Left ventricle myocardium superior (tissue), 1 donor: ENCODE measurements at regions not wholly inside any gene's neighbourhood (a gene's known extent, or its start where the extent isn't known, plus 50 kb on each side); places are given as distances from the start of the nearest gene placed in this dataset.
"Not testable (repeated sequence)": the region's sequence is repeated elsewhere in the genome, so short reads cannot be mapped to it uniquely, and the experiment has no call there.

Experiments
- ATAC-seq: fragments of 200-7000 bp; cut with Tn5 transposase; one replicate; pipeline ENCODE4 v1.9.1; 2020; ENCODE audit warnings: mild to moderate bottlenecking, moderate library complexity
- DNase-seq: peaks from one replicate; pipeline ENCODE4 v3.0.0-alpha.2; 2020
- intact Hi-C: fragments of 100-400 bp; cut with micrococcal nuclease; formaldehyde crosslinking; loops from one replicate; pipeline ENCODE4 v1.11.0; 2022
- donor health status: DM: no; HTN: yes; CAD: no; lungs with severe emphysema.

DNA sequence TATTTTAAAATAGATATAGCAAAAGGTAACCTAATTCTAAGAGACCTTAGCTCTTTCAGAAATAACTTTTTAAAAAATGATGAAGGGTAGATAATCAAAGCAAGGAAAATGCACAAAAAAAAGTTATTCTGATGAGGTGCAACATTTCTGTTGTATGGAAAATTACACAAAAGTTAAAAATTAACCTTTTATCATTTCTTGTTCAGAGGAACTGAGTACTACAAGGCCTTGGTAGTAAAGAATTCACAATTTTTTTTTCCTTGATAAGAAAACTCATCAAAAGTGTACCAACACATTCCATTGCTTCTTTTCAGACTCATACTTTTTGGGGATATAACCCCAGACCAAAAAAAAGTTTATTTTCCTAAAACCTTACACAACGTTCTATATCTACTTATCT, 213.0 kb downstream of the IL15 start:
- no peak for ATAC-seq
- DNase-seq: no peak
- intact Hi-C loops: no loop called here

- no peak for ATAC-seq
- DNase-seq: no peak
- intact Hi-C loops: no loop called here
Measured at GRCh38 chr4:141849778-141850177, 213.4 kb downstream of the IL15 start.

- no peak for DNase-seq
- intact Hi-C loops: no loop called here
- ATAC-seq: no peak
Measured at GRCh38 chr4:141851246-141851891, 215.0 kb downstream of the IL15 start.

GRCh38 chr4:141853091-141853764, 216.8 kb downstream of the IL15 start:
- intact Hi-C loops: no loop called here
- ATAC-seq (no peak), DNase-seq (no peak)

- no peak for DNase-seq
- intact Hi-C loops: no loop called here
- no peak for ATAC-seq
Measured at GRCh38 chr4:141858437-141858836, 222.1 kb downstream of the IL15 start.

DNA sequence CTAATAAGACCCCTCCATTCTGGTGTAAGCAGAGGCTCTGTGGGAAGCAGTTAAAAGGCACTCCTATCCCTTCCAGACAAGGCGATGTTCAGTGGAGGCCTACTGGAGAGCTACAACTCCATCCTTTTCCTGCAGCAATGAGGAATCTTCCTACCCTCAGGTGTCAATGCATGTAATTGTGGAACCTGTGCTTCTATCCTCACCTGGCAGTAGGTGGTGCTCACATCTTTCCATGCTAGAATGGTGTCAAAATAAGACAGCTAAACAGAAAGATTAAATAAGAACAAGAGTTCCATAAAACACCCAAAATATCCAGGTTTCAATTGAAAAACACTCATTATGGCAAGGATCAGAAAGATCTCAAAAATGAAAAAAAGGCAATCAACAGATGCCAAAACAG, 224.6 kb downstream of the IL15 start:
- ATAC-seq (no peak), DNase-seq (no peak)
- intact Hi-C loops: no loop called here

- DNase-seq: no peak
- ATAC-seq: no peak
- intact Hi-C loops: no loop called here
Measured at GRCh38 chr4:141870152-141870551, 233.8 kb downstream of the IL15 start.

DNA sequence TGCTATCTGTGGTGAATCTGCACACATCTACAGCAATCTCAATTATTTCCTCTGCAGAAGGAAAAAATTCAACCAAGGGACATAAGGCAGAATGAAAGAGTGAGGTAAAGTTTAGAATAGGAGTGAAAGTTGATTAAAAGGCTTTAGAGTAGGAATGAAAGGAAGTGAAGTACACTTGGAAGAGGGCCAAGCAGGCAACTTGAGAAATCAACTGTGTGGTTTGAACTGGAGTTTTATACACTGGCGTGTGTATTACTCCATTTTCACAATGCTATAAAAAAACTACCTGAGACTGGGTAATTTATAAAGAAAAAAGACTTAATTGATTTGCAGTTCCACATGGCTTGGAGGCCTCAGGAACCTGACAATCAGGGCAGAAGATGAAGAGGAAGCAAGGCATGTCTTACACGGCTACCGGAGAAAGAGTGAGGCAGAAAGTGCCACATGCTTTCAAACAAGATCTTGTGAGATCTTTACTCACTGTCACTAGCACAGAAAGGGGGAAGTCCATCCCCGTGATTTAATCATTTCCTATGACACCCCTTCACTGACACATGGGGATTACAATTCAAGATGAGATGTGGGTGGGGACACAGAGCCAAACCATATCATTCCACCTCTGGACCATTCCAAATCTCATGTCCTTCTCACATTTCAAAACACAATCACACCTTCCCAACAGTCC, 234.8 kb downstream of the IL15 start:
- no peak for ATAC-seq
- intact Hi-C loops: no loop called here
- no peak for DNase-seq

GRCh38 chr4:141882650-141883049, 246.3 kb downstream of the IL15 start:
- intact Hi-C loops, DNase-seq, ATAC-seq: not testable (repeated sequence)

DNA sequence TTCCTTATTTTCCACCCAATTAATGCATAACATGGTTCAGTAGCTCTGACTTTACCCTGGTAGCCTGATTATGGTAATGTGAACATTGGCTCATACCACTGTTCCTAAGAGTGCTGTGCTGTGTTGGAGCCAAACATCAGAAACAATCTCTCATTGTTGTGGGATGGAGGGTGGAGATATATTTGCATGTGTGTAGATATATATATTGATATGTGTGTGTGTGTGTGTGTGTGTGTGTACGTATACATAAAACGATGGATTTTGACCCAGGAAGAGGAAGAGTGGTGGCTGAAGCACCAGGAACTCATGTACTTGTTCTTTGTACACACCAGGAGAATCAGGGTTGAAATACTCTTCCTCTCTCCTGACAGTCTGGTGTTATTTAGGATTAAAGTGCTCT, 247.7 kb downstream of the IL15 start:
- ATAC-seq (no peak), DNase-seq (no peak)
- intact Hi-C loops: no loop called here

GRCh38 chr4:141885112-141885511, 248.7 kb downstream of the IL15 start:
- intact Hi-C loops: no loop called here
- no peak for DNase-seq
- ATAC-seq: no peak

- intact Hi-C loops: no loop called here
Measured at GRCh38 chr4:141890279-141890678, 253.9 kb downstream of the IL15 start.

GRCh38 chr4:141891260-141892120, 255.1 kb downstream of the IL15 start:
- ATAC-seq: no peak
- DNase-seq: no peak
- intact Hi-C loops: no loop called here

More at GRCh38 chr4:141890279-141890678, 253.9 kb downstream of the IL15 start:
- DNase-seq: no peak
- ATAC-seq: no peak

DNA sequence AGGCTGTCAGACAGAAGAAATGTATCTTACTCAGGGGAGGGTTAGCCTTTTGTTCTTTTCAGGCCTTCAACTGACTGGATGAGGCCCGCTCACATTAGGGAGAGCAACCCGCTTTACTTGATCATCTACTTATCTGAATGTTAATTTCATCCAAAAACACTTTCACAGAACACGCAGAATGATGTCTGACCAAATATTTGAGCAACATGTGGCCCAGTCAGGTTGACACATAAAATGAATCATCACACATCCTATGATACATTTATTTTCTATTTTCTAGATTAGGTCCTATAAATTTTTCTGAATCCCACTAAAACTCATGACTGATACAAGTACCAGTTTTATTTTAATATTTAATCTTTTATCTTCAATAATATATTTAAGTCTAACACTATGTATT, 260.3 kb downstream of the IL15 start:
- ATAC-seq (no peak), DNase-seq (no peak)
- intact Hi-C loops: no loop called here

- intact Hi-C loops: no loop called here
- no peak for ATAC-seq
- no peak for DNase-seq
Measured at GRCh38 chr4:141898346-141898745, 262.0 kb downstream of the IL15 start.

DNA sequence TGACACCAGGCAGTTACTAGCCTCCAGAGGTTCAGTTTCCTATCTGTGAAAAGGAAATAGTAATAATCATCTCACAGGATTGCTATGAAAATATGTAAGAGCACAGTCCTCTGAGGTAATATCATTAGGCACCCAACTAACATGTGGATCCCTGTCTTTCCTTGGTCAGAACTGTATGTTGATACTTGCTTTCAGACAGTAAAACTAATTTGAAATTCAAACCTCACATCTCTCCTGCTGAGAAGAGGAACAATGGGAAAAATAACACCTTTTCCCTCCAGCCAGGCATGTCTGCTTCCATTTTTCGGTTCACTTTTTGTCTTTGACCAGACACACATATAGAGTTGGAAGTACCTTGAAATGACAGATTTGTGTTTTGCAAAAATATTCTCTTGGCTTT, 262.7 kb downstream of the IL15 start:
- ATAC-seq (no peak), DNase-seq (no peak)
- intact Hi-C loops: no loop called here

DNA sequence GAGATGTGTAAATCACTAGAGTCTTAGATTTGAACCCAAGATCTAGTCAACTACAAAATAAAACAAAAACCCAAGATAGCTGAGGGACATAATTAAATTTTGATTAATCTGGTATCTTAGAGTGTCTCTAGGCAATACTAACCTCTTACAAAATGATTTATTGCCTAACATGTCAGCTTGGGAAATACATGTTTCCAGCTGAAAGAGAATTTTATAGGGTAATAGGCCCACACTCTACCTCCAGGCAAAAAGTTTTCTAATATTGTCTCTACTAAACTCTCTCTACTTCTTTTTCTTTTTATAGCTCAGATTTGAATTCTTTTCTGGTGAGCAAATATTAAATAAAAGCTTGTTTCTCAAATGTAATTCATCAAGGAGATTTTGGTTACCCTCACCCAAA, 263.2 kb downstream of the IL15 start:
- intact Hi-C loops: no loop called here
- no peak for ATAC-seq

DNA sequence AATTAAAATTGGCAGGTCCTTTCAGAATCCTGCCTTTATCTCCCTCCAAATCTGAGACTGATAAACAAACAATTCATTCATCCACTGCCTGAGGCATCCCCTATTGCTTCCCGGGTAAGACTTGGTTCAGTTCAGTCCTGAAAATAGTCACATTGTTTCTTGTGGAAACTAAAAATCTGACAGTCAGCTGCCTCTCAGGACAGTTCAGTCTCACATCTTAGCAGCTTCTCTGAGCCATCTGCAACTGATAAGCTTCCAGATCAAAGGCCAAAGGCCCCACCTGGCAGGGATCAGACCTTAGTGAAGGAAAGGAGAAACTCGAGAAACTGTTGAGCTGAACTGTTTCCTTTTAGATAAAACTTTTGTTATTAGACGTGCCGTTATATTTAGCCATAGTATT, 264.5 kb downstream of the IL15 start:
- intact Hi-C loops: no loop called here
- ATAC-seq: no peak

More for the DNA sequence above, 263.2 kb downstream of the IL15 start:
- no peak for DNase-seq

GRCh38 chr4:141905751-141906150, 269.4 kb downstream of the IL15 start:
- ATAC-seq (no peak), DNase-seq (no peak)
- intact Hi-C loops: no loop called here

More for the DNA sequence above, 264.5 kb downstream of the IL15 start:
- DNase-seq: no peak

DNA sequence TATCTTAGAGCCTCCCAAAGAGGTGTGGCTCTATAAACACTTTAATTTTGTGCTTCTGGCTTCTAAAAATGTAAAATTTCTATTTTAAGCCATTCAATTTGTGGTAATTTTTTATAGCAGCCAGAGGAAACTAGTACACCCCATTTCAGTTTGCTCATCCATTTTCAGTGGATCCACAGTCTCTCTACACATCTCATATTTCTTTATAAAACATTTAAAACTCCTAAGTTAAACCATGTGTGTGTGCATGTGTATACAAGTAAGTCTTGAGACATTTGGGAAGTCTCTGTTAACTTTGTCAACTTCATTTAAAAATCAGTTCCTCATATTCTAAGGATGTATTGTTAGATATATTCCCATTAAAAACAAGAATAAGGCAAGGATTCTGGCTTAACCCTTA, 273.2 kb downstream of the IL15 start:
- DNase-seq (no peak), ATAC-seq (no peak)
- intact Hi-C loops: no loop called here
